OCI-LY3 (cell line): ENCODE measurements at regions not wholly inside any gene's neighbourhood (a gene's known extent, or its start where the extent isn't known, plus 50 kb on each side); places are given as distances from the start of the nearest gene placed in this dataset.

Source experiments
- CTCF ChIP-seq: fragments of 200-600, 300-600 bp; sonication (generic); IDR thresholded peaks from 2 replicates; pipeline ENCODE4 v1.5.1; 2014; ENCODE audit warnings: antibody characterized with exemption, low read length, low read depth
- EZH2phosphoT487 ChIP-seq: fragments of 200-600 bp; shearing (Covaris generic); IDR thresholded peaks from 2 replicates; pipeline ENCODE4 v1.6.1; 2018; ENCODE audit warnings: antibody characterized with exemption, mixed run types, low read depth

- TF ChIP-seq CTCF (no peak), EZH2phosphoT487 (no peak)
Observed at GRCh38 chr11:111148121-111148520, 97.4 kb upstream of the POU2AF2 start.
